B cell (primary cell): ENCODE measurements at regions not wholly inside any gene's neighbourhood (a gene's known extent, or its start where the extent isn't known, plus 50 kb on each side); places are given as distances from the start of the nearest gene placed in this dataset.
"Not testable (repeated sequence)": the region's sequence is repeated elsewhere in the genome, so short reads cannot be mapped to it uniquely, and the experiment has no call there.

Source experiments
- CTCF ChIP-seq: fragments of 200-600 bp; IDR thresholded peaks from one replicate; pipeline ENCODE4 v1.8.0; 2022; ENCODE audit warnings: antibody characterized with exemption, mild to moderate bottlenecking
- EZH2 ChIP-seq: IDR thresholded peaks from 2 replicates; pipeline ENCODE4 v1.6.1; 2012; ENCODE audit warnings: borderline replicate concordance, low read depth, mild to moderate bottlenecking, moderate library complexity, low read length; ENCODE audit not compliant: insufficient read depth, poor library complexity, severe bottlenecking

DNA sequence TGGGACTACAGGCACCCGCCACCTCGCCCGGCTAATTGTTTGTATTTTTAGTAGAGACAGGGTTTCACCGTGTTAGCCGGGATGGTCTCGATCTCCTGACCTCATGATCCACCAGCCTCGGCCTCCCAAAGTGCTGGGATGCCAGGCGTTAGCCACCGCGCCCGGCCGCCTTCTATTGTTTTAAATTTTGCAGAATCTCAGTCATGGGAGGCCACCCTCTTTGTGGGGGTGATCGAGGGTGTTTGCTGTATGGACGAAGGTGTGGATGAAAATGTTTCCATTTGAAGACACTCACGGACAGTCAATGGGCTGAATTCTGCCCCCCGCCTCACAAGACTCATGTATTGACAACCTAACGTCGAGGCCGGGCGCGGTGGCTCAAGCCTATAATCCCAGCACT, 73.0 kb upstream of the SHOX start:
- not testable (repeated sequence) for TF ChIP-seq EZH2, CTCF
